Smooth muscle cell (in vitro differentiated cells): ENCODE measurements at regions not wholly inside any gene's neighbourhood (a gene's known extent, or its start where the extent isn't known, plus 50 kb on each side); places are given as distances from the start of the nearest gene placed in this dataset.

Source experiments
- DNase-seq: peaks from one replicate; lab custom pipeline; 2025; ENCODE audit not compliant: unreplicated experiment; lab: John Stamatoyannopoulos, UW
- H2AFZ ChIP-seq: fragments of 200-600 bp; sonication (generic); 2 replicates; pipeline ENCODE4 v1.6.0; 2016; ENCODE audit warnings: antibody characterized with exemption, low read depth, mild to moderate bottlenecking
- H3F3A ChIP-seq: fragments of 200-600 bp; sonication (generic); 2 replicates; pipeline ENCODE4 v1.6.0; 2017; ENCODE audit warnings: antibody characterized with exemption, low read depth
- H3K27ac ChIP-seq: fragments of 200-600 bp; sonication (generic); 2 replicates; pipeline ENCODE4 v1.5.1; 2016; ENCODE audit warnings: low read depth, mild to moderate bottlenecking
- H3K27me3 ChIP-seq: fragments of 200-600 bp; sonication (generic); 2 replicates; pipeline ENCODE4 v1.6.1; 2016; ENCODE audit warnings: low read depth, mild to moderate bottlenecking
- H3K36me3 ChIP-seq: fragments of 200-600 bp; sonication (generic); 2 replicates; pipeline ENCODE4 v1.5.1; 2016; ENCODE audit warnings: low read depth
- H3K4me1 ChIP-seq: fragments of 200-600 bp; sonication (generic); 2 replicates; pipeline ENCODE4 v1.5.1; 2016; ENCODE audit warnings: low read depth
- H3K4me2 ChIP-seq: fragments of 200-600 bp; sonication (generic); 2 replicates; pipeline ENCODE4 v1.6.0; 2016; ENCODE audit warnings: mild to moderate bottlenecking
- H3K4me3 ChIP-seq: fragments of 200-600 bp; sonication (generic); 2 replicates; pipeline ENCODE4 v1.5.1; 2016; ENCODE audit warnings: mild to moderate bottlenecking
- H3K79me2 ChIP-seq: fragments of 200-600 bp; sonication (generic); 2 replicates; pipeline ENCODE4 v1.6.0; 2016; ENCODE audit warnings: low read depth, mild to moderate bottlenecking
- H3K9ac ChIP-seq: fragments of 200-600 bp; sonication (generic); 2 replicates; pipeline ENCODE4 v1.6.0; 2016; ENCODE audit warnings: low read depth
- H3K9me3 ChIP-seq: fragments of 200-600 bp; sonication (generic); replicated peaks from 2 replicates; pipeline ENCODE4 v1.5.1; 2016; ENCODE audit warnings: low read depth
- H4K20me1 ChIP-seq: fragments of 200-600 bp; sonication (generic); 2 replicates; pipeline ENCODE4 v1.6.0; 2016; ENCODE audit warnings: low read depth
- CTCF ChIP-seq: fragments of 200-600 bp; sonication (generic); IDR thresholded peaks from 2 replicates; pipeline ENCODE4 v1.5.1; 2017; ENCODE audit warnings: borderline replicate concordance, mild to moderate bottlenecking, antibody characterized with exemption; ENCODE audit not compliant: insufficient read depth, poor library complexity, severe bottlenecking
- WGBS: methylation state at CpG from one replicate; pipeline ENCODE4 v1.1.7; 2016; ENCODE audit warnings: low lambda C conversion rate; 5-methylcytosine and 5-hydroxymethylcytosine counted together

GRCh38 chr3:135837977-135838631 is 127.4 kb upstream of the PPP2R3A start:
- Histone ChIP-seq H3K9me3 (no peaks in the 10 kb centered on the region), H3K4me1 (no peaks in the 10 kb centered on the region), H2AFZ (no peak overlapping the region), H3K27me3 (no peaks in the 10 kb centered on the region), H3K4me2 (no peak overlapping the region), H3F3A (no peaks in the 10 kb centered on the region), H3K4me3 (no peak overlapping the region), H3K9ac (no peak overlapping the region), H4K20me1 (no peaks in the 10 kb centered on the region), H3K36me3 (no peaks in the 10 kb centered on the region), H3K79me2 (no peaks in the 10 kb centered on the region), H3K27ac (no peak overlapping the region)
- no peak for DNase-seq
- TF ChIP-seq CTCF, result no peak
- WGBS, result 80% methylated on average over 5 of the region's 5 CpGs

- no peaks in the 10 kb centered on the region for H3K79me2 ChIP-seq
- no peak for DNase-seq
- no peaks in the 10 kb centered on the region for H3K4me1 ChIP-seq
- H3K4me2 ChIP-seq, result no peak overlapping the region
- no peak overlapping the region for H3K4me3 ChIP-seq
- no peak overlapping the region for H3K27ac ChIP-seq
- no peak for TF ChIP-seq CTCF
- no peaks in the 10 kb centered on the region for H3K27me3 ChIP-seq
- WGBS, result 74% methylated on average over 1 of the region's 1 CpG
- H4K20me1 ChIP-seq, result no peaks in the 10 kb centered on the region
- no peaks in the 10 kb centered on the region for H3K36me3 ChIP-seq
- no peaks in the 10 kb centered on the region for H3F3A ChIP-seq
- no peaks in the 10 kb centered on the region for H3K9me3 ChIP-seq
- no peak overlapping the region for H3K9ac ChIP-seq
- H2AFZ ChIP-seq, result no peak overlapping the region
Measured at GRCh38 chr3:135840436-135840835, 125.1 kb upstream of the PPP2R3A start.

GRCh38 chr3:135844386-135844785 is 121.1 kb upstream of the PPP2R3A start:
- Histone ChIP-seq H4K20me1 (no peaks in the 10 kb centered on the region), H3K79me2 (no peaks in the 10 kb centered on the region), H3K27ac (no peak overlapping the region), H3F3A (no peaks in the 10 kb centered on the region), H3K9ac (no peak overlapping the region), H3K9me3 (no peaks in the 10 kb centered on the region), H3K4me3 (no peak overlapping the region), H3K36me3 (no peaks in the 10 kb centered on the region), H2AFZ (no peak overlapping the region), H3K4me2 (no peak overlapping the region), H3K4me1 (no peaks in the 10 kb centered on the region), H3K27me3 (no peaks in the 10 kb centered on the region)
- no peak for DNase-seq
- TF ChIP-seq CTCF, result no peak

- WGBS, result 92% methylated on average over 1 of the region's 1 CpG
Measured at GRCh38 chr3:135848051-135848450, 117.5 kb upstream of the PPP2R3A start.

More at GRCh38 chr3:135848051-135848450, 117.5 kb upstream of the PPP2R3A start:
- Histone ChIP-seq H3K4me2 (no peak overlapping the region), H3K27ac (no peak overlapping the region), H3K9me3 (no peaks in the 10 kb centered on the region), H4K20me1 (no peaks in the 10 kb centered on the region), H3K79me2 (no peaks in the 10 kb centered on the region), H3K9ac (no peak overlapping the region), H3K4me1 (no peaks in the 10 kb centered on the region), H3F3A (no peaks in the 10 kb centered on the region), H3K36me3 (no peaks in the 10 kb centered on the region), H2AFZ (no peak overlapping the region), H3K4me3 (no peak overlapping the region), H3K27me3 (no peaks in the 10 kb centered on the region)
- DNase-seq, result no peak
- TF ChIP-seq CTCF, result no peak
